Astrocyte (in vitro differentiated cells and primary cell): ENCODE measurements at regions not wholly inside any gene's neighbourhood (a gene's known extent, or its start where the extent isn't known, plus 50 kb on each side); places are given as distances from the start of the nearest gene placed in this dataset.

ENCODE experiments used
- CTCF ChIP-seq: IDR thresholded peaks from 2 replicates; pipeline ENCODE4 v1.5.1; 2011; ENCODE audit warnings: low read depth, mild to moderate bottlenecking, inconsistent platforms, low read length, moderate library complexity; ENCODE audit not compliant: insufficient read depth
- EZH2 ChIP-seq: IDR thresholded peaks from 2 replicates; pipeline ENCODE4 v1.6.1; 2012; ENCODE audit warnings: mild to moderate bottlenecking, low read length, inconsistent platforms; ENCODE audit not compliant: insufficient read depth

- no peak for TF ChIP-seq CTCF
- TF ChIP-seq EZH2 = no peak
Observed at GRCh38 chr3:20811631-20812030, 625.6 kb upstream of the SGO1 start.
